Common myeloid progenitor, CD34-positive (primary cell): ENCODE measurements at regions not wholly inside any gene's neighbourhood (a gene's known extent, or its start where the extent isn't known, plus 50 kb on each side); places are given as distances from the start of the nearest gene placed in this dataset.
"Not testable (repeated sequence)": the region's sequence is repeated elsewhere in the genome, so short reads cannot be mapped to it uniquely, and the experiment has no call there.

ENCODE experiments used
- CTCF ChIA-PET: fragments of 350-600 bp; sonication (Branson Sonifier 250); formaldehyde crosslinking; loops from one replicate; lab custom pipeline; 2021; ENCODE audit warnings: antibody characterized with exemption; lab: Charles Lee
- POLR2A ChIA-PET: fragments of 350-600 bp; sonication (Branson Sonifier 250); formaldehyde crosslinking; loops from one replicate; lab custom pipeline; 2021; ENCODE audit warnings: antibody characterized with exemption; lab: Charles Lee
- DNase-seq, 3 donors: peaks; one replicate each; pipeline versions ENCODE4 v3.0.0 to v3.0.0-alpha.2; 2013
- H3K27ac ChIP-seq, 2 experiments: 1 replicate in 1 of 2; 2 replicates in 1 of 2; pipeline ENCODE4 v1.7.0; 2013; ENCODE audit warnings: inconsistent platforms in 2 of 2, low read length in 2 of 2, mild to moderate bottlenecking in 2 of 2, low read depth in 1 of 2, moderate library complexity in 1 of 2; ENCODE audit not compliant: severe bottlenecking in 2 of 2, insufficient read depth in 1 of 2, poor library complexity in 1 of 2
- H3K27me3 ChIP-seq, 5 experiments: replicated peaks in 2 of 5; 1 replicate in 3 of 5; 2 replicates in 2 of 5; pipeline versions ENCODE4 v1.6.1 to v1.7.0; 2013; ENCODE audit warnings: low read length in 4 of 5, mild to moderate bottlenecking in 2 of 5, moderate library complexity in 2 of 5, inconsistent platforms in 1 of 5; ENCODE audit not compliant: insufficient read depth in 5 of 5, control insufficient read depth in 4 of 5
- H3K36me3 ChIP-seq, 4 experiments: 1 replicate in 2 of 4; 2 replicates in 2 of 4; pipeline versions ENCODE4 v1.6.1 to v1.7.0; 2013; ENCODE audit warnings: low read length in 3 of 4, control low read depth in 1 of 4, mild to moderate bottlenecking in 1 of 4; ENCODE audit not compliant: control insufficient read depth in 4 of 4, insufficient read depth in 4 of 4
- H3K4me1 ChIP-seq, 4 experiments: 1 replicate in 3 of 4; 2 replicates in 1 of 4; pipeline versions ENCODE4 v1.6.1 to v1.7.1; 2013; ENCODE audit warnings: low read length in 3 of 4, mild to moderate bottlenecking in 3 of 4, control low read depth in 1 of 4, inconsistent platforms in 1 of 4, moderate library complexity in 1 of 4; ENCODE audit not compliant: control insufficient read depth in 4 of 4, insufficient read depth in 4 of 4; ENCODE audit errors: control extremely low read depth in 1 of 4
- H3K4me3 ChIP-seq, 7 experiments: 1 replicate in 4 of 7; 2 replicates in 3 of 7; pipeline versions ENCODE4 v1.5.1 to v1.7.0; 2013; ENCODE audit warnings: mild to moderate bottlenecking in 7 of 7, low read length in 6 of 7, moderate library complexity in 6 of 7, inconsistent platforms in 2 of 7, low read depth in 2 of 7, control low read depth in 1 of 7; ENCODE audit not compliant: insufficient read depth in 4 of 7, control insufficient read depth in 1 of 7; ENCODE audit errors: extremely low read depth in 1 of 7
- H3K9me3 ChIP-seq, 5 experiments: 1 replicate in 4 of 5; 2 replicates in 1 of 5; pipeline versions ENCODE4 v1.6.1 to v1.7.1; 2013; ENCODE audit warnings: low read length in 4 of 5, mild to moderate bottlenecking in 2 of 5, inconsistent platforms in 1 of 5, low read depth in 1 of 5, moderate library complexity in 1 of 5; ENCODE audit not compliant: control insufficient read depth in 4 of 5, insufficient read depth in 2 of 5; ENCODE audit errors: control extremely low read depth in 1 of 5
- WGBS: methylation state at CpG from one replicate; pipeline ENCODE4 v1.1.5; 2013; ENCODE audit not compliant: insufficient coverage; 5-methylcytosine and 5-hydroxymethylcytosine counted together

GRCh38 chr9:63820383-63820782 is 1464.6 kb downstream of the FOXD4L5 start:
- 87% methylated on average over 3 of the region's 3 CpGs for WGBS
- POLR2A ChIA-PET = not testable (repeated sequence)

GRCh38 chr9:63817622-63818518 is 1467.1 kb downstream of the FOXD4L5 start:
- WGBS = 35% methylated on average over 36 of the region's 41 CpGs

More at GRCh38 chr9:63820383-63820782, 1464.6 kb downstream of the FOXD4L5 start:
- H3K4me3 ChIP-seq, H3K36me3 ChIP-seq, DNase-seq, CTCF ChIA-PET, H3K27ac ChIP-seq: not testable (repeated sequence)
- peaks cover 0 to 11% (median 8%) of the 10 kb centered on the region in 4 experiments for H3K4me1 ChIP-seq
- peaks cover 0 to 17% (median 7%) of the 10 kb centered on the region in 5 experiments for H3K27me3 ChIP-seq
- peaks cover 0 to 22% (median 12%) of the 10 kb centered on the region in 5 experiments for H3K9me3 ChIP-seq

GRCh38 chr9:63816751-63817621 is 1468.0 kb downstream of the FOXD4L5 start:
- no peaks in the 10 kb centered on the region for H3K36me3 ChIP-seq
- peak; percentile 68 to 89 (median 78) for DNase-seq
- H3K4me3 ChIP-seq = peak overlapping the region in 6 of 7 experiments; percentile 0 to 66 (median 54)
- H3K9me3 ChIP-seq = peaks cover 0 to 24% (median 10%) of the 10 kb centered on the region in 5 experiments
- peaks cover 0 to 17% (median 7%) of the 10 kb centered on the region in 5 experiments for H3K27me3 ChIP-seq
- H3K27ac ChIP-seq = no peak overlapping the region
- H3K4me1 ChIP-seq = peaks cover 0 to 11% (median 8%) of the 10 kb centered on the region in 4 experiments
- ChIA-PET CTCF (interaction anchor here (1.2 to 1.6 kb wide), 3 partner anchors 1014 to 1018 kb away, joined by 3 to 5 read pairs (median 4); no protein-coding TSS in a partner anchor), POLR2A (interaction anchor here (1.3 kb wide), 1 partner anchor 1018 kb away, joined by 6 read pairs; no protein-coding TSS in a partner anchor)
- 25% methylated on average over 36 of the region's 36 CpGs for WGBS

More at GRCh38 chr9:63817622-63818518, 1467.1 kb downstream of the FOXD4L5 start:
- Histone ChIP-seq H3K27me3 (peaks cover 0 to 17% (median 7%) of the 10 kb centered on the region in 5 experiments), H3K27ac (no peak overlapping the region), H3K36me3 (no peaks in the 10 kb centered on the region), H3K9me3 (peaks cover 0 to 24% (median 10%) of the 10 kb centered on the region in 5 experiments), H3K4me1 (peaks cover 0 to 11% (median 8%) of the 10 kb centered on the region in 4 experiments), H3K4me3 (peak overlapping the region in 5 of 7 experiments; percentile 0 to 66 (median 60))
- POLR2A ChIA-PET = no interaction called here
- CTCF ChIA-PET = interaction anchor here (1.2 to 1.6 kb wide), 3 partner anchors 1015 to 1019 kb away, joined by 3 to 5 read pairs (median 4); no protein-coding TSS in a partner anchor
- peak; percentile 34 to 73 (median 49) for DNase-seq

GRCh38 chr9:63814970-63815669 is 1469.9 kb downstream of the FOXD4L5 start:
- Histone ChIP-seq H3K9me3 (peaks cover 0 to 24% (median 10%) of the 10 kb centered on the region in 5 experiments), H3K4me3 (peak overlapping the region in 1 of 7 experiments; percentile 20), H3K4me1 (peaks cover 0 to 11% (median 8%) of the 10 kb centered on the region in 4 experiments), H3K27me3 (peaks cover 0 to 17% (median 7%) of the 10 kb centered on the region in 5 experiments)
- H3K36me3 ChIP-seq, DNase-seq, POLR2A ChIA-PET, H3K27ac ChIP-seq, CTCF ChIA-PET: not testable (repeated sequence)
- 69% methylated on average over 16 of the region's 52 CpGs for WGBS

GRCh38 chr9:63813391-63814021 is 1471.5 kb downstream of the FOXD4L5 start:
- POLR2A ChIA-PET, H3K27ac ChIP-seq, DNase-seq, H3K36me3 ChIP-seq, CTCF ChIA-PET: not testable (repeated sequence)
- Histone ChIP-seq H3K4me3 (peak overlapping the region in 1 of 7 experiments; percentile 50), H3K27me3 (peaks cover 0 to 17% (median 7%) of the 10 kb centered on the region in 5 experiments), H3K9me3 (peaks cover 0 to 21% (median 10%) of the 10 kb centered on the region in 5 experiments), H3K4me1 (peaks cover 0 to 11% (median 8%) of the 10 kb centered on the region in 4 experiments)
- WGBS = 72% methylated on average over 12 of the region's 39 CpGs

- POLR2A ChIA-PET, H3K36me3 ChIP-seq, DNase-seq, H3K4me3 ChIP-seq, H3K4me1 ChIP-seq, CTCF ChIA-PET, H3K27ac ChIP-seq: not testable (repeated sequence)
- Histone ChIP-seq H3K9me3 (peaks cover 0 to 14% (median 6%) of the 10 kb centered on the region in 5 experiments), H3K27me3 (peaks cover 0 to 13% (median 5%) of the 10 kb centered on the region in 5 experiments)
- WGBS = 74% methylated on average over 26 of the region's 34 CpGs
Measured at GRCh38 chr9:63812822-63813221, 1472.2 kb downstream of the FOXD4L5 start.
